ENCODE measurements at regions not wholly inside any gene's neighbourhood (a gene's known extent, or its start where the extent isn't known, plus 50 kb on each side); places are given as distances from the start of the nearest gene placed in this dataset.
"Not testable (repeated sequence)": the region's sequence is repeated elsewhere in the genome, so short reads cannot be mapped to it uniquely, and the experiment has no call there.

DNA sequence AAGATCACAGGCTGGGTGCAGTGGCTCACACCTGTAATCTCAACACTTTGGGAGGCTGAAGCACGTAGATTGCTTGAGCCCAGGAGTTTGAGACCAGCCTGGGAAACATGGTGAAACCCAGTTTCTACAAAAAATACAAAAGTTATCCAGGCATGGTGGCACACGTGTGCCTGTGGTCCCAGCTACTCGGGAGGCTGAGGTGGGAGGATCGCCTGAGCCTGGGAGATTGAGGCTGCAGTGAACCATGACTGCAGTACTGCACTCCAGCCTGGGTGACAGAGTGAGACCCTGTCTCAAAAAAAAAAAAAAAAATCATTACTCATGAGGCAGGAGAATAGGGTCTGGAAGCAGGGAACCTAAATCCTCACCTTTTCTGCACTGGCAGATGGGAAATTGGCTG lies 79.1 kb upstream of the CLDN5 start:
- TF ChIP-seq, protein P1, sequence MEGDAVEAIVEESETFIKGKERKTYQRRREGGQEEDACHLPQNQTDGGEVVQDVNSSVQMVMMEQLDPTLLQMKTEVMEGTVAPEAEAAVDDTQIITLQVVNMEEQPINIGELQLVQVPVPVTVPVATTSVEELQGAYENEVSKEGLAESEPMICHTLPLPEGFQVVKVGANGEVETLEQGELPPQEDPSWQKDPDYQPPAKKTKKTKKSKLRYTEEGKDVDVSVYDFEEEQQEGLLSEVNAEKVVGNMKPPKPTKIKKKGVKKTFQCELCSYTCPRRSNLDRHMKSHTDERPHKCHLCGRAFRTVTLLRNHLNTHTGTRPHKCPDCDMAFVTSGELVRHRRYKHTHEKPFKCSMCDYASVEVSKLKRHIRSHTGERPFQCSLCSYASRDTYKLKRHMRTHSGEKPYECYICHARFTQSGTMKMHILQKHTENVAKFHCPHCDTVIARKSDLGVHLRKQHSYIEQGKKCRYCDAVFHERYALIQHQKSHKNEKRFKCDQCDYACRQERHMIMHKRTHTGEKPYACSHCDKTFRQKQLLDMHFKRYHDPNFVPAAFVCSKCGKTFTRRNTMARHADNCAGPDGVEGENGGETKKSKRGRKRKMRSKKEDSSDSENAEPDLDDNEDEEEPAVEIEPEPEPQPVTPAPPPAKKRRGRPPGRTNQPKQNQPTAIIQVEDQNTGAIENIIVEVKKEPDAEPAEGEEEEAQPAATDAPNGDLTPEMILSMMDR (IDR thresholded peaks at IDR 0.05; ENCODE audit: low read depth, low read length): not testable (repeated sequence)
- not testable (repeated sequence) for TF ChIP-seq POLR2A (IDR thresholded peaks at IDR 0.05; ENCODE audit: extremely low read depth, insufficient read length); MYC (IDR thresholded peaks at IDR 0.05; ENCODE audit: low read depth, low read length)

All from NB4 (cell line).